HG03575 (cell line): ENCODE measurements at regions not wholly inside any gene's neighbourhood (a gene's known extent, or its start where the extent isn't known, plus 50 kb on each side); places are given as distances from the start of the nearest gene placed in this dataset.
"Not testable (repeated sequence)": the region's sequence is repeated elsewhere in the genome, so short reads cannot be mapped to it uniquely, and the experiment has no call there.

Experiments used
- ATAC-seq: cut with Tn5 transposase; IDR thresholded peaks from one replicate; pipeline ENCODE4 v1.9.1; 2021; ENCODE audit not compliant: unreplicated experiment, insufficient number of reproducible peaks, low FRiP score; ENCODE audit errors: extremely low read depth

DNA sequence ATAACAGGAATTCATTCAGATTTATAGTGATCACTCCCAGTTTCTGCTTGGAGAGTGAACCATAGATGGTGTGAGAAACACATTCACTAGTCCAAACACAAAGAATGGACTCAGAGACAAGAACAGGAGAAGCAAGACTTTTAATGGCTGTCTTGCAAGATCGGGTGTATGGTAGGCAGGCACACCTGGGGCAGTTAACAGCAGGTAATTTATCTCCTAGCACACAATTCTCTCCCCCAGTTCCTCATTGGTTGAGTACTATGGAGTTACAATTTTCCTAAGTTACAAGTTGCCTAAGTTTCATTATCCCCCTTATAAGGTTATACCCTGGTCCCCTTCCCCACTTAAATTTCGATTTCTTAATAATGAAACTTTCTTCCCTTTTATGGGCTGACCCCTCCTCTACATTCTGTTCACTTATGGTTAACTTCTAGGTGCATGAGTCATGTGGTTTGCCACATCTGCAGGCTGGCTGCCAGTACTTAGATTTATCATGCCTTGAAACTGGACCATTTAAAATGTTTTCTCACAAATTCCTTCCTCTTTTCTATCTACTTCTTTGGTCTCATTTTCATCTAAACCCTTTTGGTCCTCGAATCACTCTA lies 623.3 kb downstream of the HINT1 start:
- ATAC-seq = no peak

DNA sequence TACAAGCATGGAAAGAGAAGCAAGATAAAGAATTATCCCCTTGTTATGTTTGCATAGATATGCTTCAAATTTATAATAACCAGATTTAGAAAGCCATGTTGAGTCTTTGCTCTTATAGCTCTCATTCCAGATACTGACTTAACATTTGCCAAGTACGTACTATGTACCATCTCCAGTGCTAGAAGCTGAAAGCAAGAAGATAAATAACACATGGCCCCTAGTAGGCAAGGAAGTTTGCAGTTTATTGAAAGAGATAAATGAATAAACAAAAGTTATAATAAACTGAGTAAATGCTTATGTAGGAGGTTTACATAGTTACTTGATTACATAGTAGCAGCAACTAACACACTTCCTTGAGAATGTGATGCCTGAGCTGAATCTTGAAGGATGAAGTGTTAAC lies 628.4 kb downstream of the HINT1 start:
- ATAC-seq = no peak

DNA sequence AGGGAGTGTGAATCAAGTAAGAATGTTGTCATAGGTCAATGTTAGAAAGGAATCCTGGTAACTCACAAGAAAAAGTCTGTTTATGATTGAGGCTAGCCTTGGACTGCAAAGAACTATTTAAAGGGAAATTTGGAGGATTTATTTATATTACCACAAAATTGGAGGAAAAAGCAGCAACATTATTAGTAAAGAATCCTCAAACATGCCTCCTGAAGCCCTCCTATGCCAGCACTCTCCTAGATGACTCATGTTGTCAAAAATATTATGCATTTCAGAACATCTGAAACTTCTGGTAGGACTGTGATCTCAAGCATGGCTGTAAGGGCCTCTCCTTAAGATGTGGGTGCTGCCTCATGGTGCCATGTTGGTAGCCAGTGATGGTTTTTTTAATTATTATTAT lies 628.5 kb downstream of the CHSY3 start:
- no peak for ATAC-seq

DNA sequence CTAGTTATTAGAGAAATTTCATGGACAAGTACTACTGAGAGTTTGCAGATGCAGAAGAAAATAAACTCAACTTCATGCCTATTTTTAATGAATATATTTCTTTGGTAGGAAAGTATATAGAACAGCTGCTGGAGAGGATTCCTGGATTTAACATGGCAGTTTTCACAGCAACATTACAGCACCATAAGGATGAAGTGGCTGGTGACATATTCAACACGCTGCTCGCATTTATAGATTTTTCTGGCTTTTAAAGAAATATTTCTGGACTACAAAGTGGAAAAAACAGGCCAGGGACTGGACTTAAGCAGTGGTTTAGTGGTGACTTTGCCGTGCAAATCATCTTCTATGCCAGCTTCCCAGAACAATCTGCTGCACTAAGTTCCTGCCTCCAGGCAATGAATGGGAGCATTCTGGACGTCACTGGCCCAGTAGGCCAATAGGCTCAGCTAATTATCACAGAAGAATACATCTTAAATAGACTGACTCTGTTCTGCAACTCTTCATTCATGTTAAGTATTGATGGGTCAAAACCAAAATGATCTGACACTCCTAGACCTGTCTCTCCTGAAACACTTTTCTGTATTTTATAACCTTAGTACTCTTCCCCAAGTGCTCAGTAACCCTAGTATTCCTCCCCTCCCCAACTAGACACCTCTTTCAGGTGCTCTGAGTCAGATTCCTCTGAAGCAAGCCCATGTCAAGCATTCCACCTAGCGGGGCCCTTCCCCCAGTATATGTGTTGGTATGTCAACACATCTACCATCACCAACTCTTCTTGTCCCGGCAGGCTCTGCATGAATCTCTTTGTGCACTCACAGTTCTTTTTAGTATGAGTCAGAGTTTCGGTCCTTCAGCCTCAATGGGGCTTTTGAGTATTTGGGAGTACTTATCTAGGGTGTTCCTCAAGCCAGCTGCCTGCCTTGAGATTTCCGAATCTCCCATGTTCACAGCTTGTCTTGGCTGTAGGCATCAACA lies 625.5 kb downstream of the CHSY3 start:
- ATAC-seq = no peak

DNA sequence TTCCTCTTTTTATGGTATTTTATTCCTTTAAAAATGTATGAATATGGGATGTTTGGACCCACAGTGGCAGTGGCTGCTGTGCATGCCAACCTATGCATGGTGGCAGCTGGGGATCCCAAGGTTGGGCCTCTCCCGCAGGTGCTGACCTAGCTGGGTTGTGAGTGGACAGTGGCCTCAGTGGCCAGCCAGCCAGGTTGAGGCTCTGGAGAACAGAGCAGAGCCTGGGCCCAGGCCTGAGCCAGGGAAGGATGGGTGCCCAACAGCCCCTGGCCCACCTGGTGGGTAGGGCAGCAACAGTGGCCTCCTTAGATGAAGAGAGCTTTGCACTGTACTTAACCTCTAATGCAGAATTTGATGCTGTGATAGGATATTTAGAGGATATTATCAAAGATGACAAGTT lies 624.8 kb downstream of the CHSY3 start:
- no peak for ATAC-seq

DNA sequence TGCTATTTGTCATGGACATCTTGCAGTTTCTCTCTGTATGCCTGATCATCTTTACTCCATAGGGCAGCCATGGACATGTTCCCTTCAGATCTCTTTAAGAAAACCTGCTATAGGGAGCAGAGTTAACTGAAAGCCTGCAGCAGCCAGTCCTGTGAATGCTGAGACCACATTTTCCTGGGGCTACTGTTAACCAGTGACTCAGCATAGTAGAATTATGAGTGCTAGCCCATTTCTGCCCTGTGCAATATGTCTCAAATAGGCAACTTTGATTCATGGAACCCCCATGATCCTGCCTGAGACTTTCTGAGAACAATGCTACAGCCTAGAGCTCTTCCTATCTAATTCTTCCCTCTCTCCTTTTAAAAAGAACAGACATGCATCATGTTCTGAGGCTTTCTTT lies 624.2 kb downstream of the CHSY3 start:
- ATAC-seq = no peak

DNA sequence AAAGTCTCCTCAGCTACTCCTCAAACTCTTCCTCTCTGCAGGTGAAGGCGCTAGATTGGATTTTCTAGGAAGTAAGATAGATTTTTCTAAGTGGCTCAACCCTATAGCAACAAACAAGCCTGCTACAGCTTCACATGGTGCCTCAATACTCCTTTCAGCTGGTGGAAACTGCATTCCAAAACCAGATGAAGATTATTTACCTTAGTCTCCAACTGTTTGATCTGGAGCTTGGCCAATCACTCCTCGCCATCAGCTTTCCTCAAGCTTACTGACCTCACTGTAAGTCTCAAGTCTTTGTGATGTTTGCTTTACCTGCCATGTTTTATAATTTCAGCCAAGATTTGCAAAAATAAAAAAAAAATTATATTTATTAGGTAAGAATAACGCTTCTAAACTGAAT lies 622.4 kb downstream of the CHSY3 start:
- no peak for ATAC-seq

DNA sequence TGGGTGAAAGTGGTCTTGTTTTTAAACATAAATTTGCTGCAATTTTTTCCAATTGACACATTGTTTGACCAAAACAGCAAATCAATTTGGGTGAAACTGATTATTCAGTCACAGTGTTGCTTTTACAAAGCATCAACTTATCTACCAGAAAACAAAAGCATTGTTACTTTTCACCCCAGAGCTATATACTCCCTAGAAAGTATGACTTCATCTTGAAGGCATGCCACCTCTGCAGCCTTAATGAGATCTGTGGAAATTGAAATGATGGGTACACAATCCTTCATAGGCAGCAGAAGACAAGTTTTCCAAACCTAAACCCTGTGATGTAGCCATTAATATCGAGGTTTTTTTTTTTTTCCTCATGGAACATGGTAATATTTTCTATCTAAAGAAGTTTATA lies 615.9 kb downstream of the CHSY3 start:
- ATAC-seq = no peak

DNA sequence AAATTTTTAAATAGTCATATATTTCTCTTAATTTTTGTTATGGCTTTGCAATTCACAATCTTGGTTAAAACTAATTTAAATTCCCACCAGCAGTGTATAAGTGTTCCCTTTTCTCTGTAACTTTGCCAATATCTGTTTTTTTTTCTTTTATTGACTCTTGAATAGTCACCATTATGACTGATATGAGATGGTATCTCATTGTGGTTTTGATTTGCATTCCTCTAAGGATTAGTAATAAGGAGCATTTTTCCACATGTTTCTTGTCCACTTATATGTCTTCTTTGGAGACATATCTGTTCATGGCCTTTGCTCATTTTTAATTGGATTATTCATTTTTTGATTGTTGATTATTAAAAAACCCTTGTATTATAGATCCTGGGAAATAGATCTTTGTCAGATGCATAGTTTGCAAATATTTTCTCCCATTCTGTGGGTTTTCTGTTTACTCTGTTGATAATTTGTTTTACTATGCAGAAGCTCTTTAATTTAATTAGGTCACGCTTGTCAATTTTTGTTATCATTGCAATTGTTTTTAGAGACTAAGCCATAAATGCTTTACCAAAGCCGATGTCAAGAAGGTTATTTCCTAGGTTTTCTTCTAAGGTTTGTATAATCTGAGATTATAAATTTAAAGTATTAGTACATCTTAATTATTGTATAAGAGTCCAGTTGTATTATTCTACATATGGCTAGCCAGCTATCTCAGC lies 610.9 kb downstream of the CHSY3 start:
- ATAC-seq = no peak

DNA sequence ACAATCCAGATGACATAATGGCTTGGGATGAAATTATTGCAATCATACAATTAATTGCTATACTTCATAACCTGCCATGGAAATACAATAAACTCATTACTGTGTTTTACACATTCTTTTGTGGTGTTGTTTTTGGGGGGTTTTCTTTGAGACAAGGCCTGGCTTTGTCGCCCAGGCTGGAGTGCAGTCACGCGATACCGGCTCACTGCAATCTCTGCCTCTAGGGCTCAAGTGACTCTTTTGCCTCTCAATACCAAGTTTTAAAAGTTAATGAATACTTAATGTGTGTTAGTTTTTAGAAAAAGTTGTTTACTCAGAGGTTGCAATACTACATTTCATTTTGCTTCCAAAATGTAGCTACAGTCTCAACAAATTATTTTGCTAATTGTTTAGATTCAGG lies 598.4 kb downstream of the CHSY3 start:
- ATAC-seq = no peak

DNA sequence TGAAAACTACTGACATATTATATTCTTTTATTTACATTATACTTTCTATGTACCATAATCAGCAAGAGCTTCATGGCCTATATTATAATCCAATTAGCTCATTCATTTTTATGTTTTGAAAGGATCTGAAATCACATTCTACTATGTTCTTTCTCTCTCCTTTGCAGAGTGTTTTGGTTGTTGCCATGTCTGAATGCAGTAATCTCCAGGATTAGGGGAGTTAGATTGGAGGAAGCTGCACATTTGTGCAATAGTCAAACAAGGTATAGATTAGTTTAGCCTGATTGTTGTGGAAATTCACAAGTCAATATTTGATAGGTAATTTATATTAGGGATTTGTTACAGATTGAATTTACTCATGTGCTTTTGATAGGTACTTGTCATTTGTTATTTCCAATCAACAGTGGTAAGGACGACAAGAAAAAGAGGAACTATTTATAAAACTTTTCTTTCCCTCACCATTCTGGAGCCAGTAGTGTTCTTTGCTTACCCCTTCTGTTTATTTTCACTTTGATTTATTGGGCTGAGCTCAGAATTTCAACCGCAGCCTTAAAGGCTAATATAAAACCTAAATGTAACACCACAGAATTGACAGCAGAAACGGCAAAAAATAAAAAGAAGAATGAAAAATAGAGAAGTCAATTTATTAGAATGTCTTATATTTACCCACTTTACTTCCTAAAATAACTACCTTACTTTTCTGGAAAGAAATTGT lies 597.0 kb downstream of the CHSY3 start:
- ATAC-seq = no peak

DNA sequence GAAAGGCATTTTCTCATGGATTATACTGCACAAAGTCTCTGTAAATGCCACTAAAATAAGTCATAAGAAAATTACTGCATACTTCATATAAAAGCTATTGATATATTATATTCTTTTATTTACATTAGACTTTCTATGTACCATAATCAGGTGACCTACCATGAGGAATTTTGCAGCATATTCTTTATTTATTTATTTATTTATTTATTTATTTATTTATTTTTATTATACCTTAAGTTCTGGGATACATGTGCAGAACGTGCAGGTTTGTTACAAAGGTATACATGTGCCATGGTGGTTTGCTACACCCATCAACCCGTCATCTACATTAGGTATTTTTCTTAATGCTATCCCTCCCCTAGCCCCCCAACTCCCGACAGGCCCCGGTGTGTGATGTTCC lies 596.2 kb downstream of the CHSY3 start:
- not testable (repeated sequence) for ATAC-seq

DNA sequence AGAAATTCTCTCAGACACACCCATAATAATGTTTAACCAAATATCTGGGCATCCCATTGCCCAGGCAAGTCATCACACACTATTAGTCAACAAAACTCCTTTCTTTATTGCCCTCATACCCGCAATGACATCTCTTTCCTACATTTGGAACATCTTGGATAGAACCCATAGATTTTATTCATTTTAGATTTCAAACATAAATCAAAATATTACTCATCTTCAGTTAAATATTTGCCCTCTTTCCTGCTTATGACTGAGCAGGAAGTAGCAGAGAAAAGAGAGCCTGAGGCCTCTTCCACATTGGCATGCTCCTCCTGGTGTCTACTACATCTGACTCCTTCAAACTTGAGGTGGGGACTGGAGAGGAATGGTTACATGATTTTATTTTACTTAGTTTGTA lies 592.0 kb downstream of the CHSY3 start:
- ATAC-seq = no peak

DNA sequence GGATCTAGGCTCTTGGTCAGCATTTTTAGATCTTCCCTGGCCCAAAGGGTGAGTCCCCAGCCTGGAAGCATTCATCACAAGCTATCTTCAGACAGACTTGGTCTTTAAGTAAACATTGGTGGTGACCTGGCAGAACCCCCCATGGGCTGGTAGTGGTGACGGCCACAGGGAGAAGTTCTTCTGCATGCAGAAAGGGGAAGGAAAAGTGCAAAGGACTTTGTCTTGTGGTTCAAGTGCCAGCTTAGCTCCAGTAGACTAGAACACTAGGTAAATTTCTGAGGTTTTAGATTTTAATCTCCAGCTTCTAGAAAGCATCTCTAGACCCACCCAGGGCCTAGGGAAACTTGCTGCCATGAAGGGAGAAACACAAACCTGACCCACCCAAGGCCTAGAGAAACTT lies 584.0 kb downstream of the CHSY3 start:
- ATAC-seq = no peak

DNA sequence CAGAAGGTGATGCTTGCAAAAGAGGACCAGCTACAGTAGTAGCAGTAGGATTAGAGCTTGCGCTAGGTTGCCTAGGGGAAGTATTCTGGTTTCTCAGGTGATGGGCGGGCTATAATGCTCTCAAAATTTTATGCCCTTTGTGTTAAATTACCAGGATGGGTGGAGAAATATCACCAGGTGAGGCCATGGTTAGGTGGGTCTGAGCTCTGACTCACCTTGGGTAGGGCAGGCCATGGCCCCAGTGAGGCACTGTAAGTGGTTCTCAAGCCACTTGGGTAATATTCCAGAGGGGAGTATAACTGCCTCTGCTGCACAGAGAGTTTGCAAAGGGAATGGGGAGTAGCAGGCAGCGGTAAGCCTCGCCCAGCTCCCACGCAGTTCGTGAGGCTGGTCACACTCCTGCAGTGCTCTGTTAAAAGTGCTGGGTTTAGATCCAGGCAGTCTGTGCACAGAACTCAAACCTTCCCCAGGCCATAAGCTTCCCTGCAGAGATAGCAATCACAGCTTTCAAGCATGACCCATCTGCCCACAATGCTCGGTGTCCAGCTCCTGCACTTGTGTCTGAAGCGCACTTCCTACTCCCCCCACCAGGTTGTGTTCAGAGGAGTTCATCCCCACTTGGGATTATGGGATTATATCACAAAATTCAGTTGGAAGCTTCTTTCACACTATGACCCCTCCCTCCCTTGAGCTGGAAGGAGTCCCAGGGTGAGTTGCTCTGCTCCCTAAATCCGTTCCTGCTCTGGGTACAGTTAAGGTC lies 575.0 kb downstream of the CHSY3 start:
- ATAC-seq = no peak

DNA sequence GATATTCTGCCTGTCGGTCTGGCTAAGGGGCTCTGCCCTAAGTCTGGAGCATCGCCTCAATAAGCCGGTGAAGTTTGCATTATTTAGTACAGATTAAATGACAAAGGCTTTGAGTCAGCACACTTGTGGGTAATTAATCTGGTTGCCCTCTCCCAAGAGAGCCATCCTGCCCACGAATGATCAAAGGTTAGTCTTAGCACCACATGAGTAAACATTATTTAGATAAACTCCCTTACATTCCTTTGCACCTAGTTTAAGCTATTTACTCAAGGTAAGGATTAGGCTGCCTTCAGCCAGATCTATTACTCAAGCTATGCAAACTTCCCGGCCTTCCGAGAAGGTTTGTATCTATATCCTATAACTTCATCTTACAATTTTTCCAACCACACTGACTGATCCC lies 572.1 kb downstream of the CHSY3 start:
- no peak for ATAC-seq

DNA sequence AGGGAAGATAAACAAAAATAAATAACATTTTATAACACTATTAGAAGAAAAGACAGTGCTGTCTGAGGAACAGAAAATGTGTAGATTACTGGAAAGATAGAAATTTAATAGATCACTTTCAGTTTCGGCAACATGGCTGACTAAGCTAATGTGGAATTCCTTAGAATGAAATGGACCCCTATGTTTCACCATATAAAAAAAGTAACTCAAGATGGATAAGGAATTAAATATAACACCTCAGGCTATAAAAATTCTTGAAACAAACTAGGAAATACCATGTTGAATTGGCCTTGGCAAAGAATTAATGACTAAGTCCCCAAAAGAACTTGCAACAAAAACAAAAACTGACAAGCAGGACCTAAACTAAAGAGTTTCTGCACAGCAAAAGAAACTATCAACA lies 558.3 kb downstream of the CHSY3 start:
- no peak for ATAC-seq

DNA sequence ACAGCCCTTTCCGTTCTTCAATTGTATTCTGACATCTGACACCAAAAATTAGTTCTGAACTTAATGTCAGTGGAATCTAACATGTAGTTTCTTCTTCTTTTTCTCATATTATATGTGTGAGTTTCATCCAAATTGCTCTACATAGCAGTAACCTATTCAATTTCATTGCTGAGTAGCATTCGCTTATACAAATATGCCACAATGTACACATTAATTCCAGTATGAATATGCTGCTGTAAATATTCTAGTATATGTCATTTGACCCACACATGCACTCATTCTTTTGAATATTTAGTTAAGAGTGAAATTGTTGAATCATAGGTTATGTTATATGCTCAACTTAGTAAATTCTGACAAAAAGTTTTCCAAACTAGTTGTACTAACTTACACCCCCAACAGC lies 550.9 kb downstream of the CHSY3 start:
- no peak for ATAC-seq

DNA sequence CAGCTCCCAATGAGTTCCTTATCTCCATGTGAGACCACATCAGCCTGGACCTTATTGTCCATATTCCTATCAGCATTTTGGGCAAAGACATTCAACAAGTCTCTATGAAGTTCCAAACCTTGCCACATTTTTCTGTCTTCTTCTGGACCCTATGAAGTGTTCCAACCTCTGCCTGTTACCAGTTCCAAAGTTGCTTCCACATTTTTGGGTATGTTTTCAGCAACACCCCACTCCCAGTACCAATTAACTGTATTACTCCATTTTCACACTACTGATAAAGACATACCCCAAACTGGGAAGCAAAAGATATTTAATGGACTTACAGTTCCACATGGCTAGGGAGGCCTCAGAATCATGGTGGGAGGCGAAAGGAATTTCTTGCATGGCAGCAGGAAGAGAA lies 548.5 kb downstream of the CHSY3 start:
- ATAC-seq = no peak
